Stimulated activated CD8-positive, alpha-beta memory T cell treated with anti-CD3 and anti-CD28 coated beads, Interleukin-2, amount 100 ng/mL, for 48 hours (primary cell): ENCODE measurements at regions not wholly inside any gene's neighbourhood (a gene's known extent, or its start where the extent isn't known, plus 50 kb on each side); places are given as distances from the start of the nearest gene placed in this dataset.

Experiments used
- DNase-seq, 2 donors: peaks; one replicate each; pipeline ENCODE4 v3.0.0-alpha.2; 2020; ENCODE audit warnings: low read depth in 2 of 2

- DNase-seq = no peak
These were observed 450.6 kb upstream of the AUTS2 start for GRCh38 chr7:69147631-69148030.

- DNase-seq = no peak
These were observed 448.2 kb upstream of the AUTS2 start for GRCh38 chr7:69149804-69150782.

GRCh38 chr7:69162326-69162725, 435.9 kb upstream of the AUTS2 start:
- no peak for DNase-seq

- DNase-seq = no peak
These were observed 435.2 kb upstream of the AUTS2 start for GRCh38 chr7:69162931-69163670.

- no peak for DNase-seq
These were observed 431.2 kb upstream of the AUTS2 start for GRCh38 chr7:69166979-69167516.

GRCh38 chr7:69169386-69169785, 428.9 kb upstream of the AUTS2 start:
- no peak for DNase-seq

- no peak for DNase-seq
These were observed 425.8 kb upstream of the AUTS2 start for GRCh38 chr7:69172357-69173077.

GRCh38 chr7:69173341-69173740, 424.9 kb upstream of the AUTS2 start:
- DNase-seq = no peak

- no peak for DNase-seq
These were observed 424.4 kb upstream of the AUTS2 start for GRCh38 chr7:69173846-69174245.

GRCh38 chr7:69176841-69177240, 421.4 kb upstream of the AUTS2 start:
- DNase-seq = no peak

- DNase-seq = no peak
These were observed 420.8 kb upstream of the AUTS2 start for GRCh38 chr7:69177461-69177861.

GRCh38 chr7:69177941-69178494, 420.3 kb upstream of the AUTS2 start:
- no peak for DNase-seq

- no peak for DNase-seq
These were observed 417.6 kb upstream of the AUTS2 start for GRCh38 chr7:69180662-69181061.

GRCh38 chr7:69182596-69183467, 415.4 kb upstream of the AUTS2 start:
- no peak for DNase-seq

GRCh38 chr7:69184339-69184738, 413.9 kb upstream of the AUTS2 start:
- DNase-seq = no peak

- DNase-seq = no peak
These were observed 413.1 kb upstream of the AUTS2 start for GRCh38 chr7:69185170-69185569.

GRCh38 chr7:69186974-69187373, 411.3 kb upstream of the AUTS2 start:
- DNase-seq = no peak

- DNase-seq = no peak
These were observed 410.4 kb upstream of the AUTS2 start for GRCh38 chr7:69187824-69188333.

GRCh38 chr7:69189406-69189805, 408.9 kb upstream of the AUTS2 start:
- no peak for DNase-seq

GRCh38 chr7:69190025-69190424, 408.2 kb upstream of the AUTS2 start:
- DNase-seq = no peak
